K562 (cell line): ENCODE measurements at regions not wholly inside any gene's neighbourhood (a gene's known extent, or its start where the extent isn't known, plus 50 kb on each side); places are given as distances from the start of the nearest gene placed in this dataset.

Experiments used
- ATAC-seq: fragments of 200-7000 bp; cut with Tn5 transposase; 3 replicates; pipeline ENCODE4 v1.9.1; 2020; ENCODE audit warnings: moderate library complexity
- BruUV-seq: library from RNA; stranded (reverse); fragments of 400-500 nt; replicated peaks from 2 replicates; lab custom pipeline; 2021; lab: Mats Ljungman, UMichigan
- CTCF ChIA-PET: fragments of 300-600 bp; formaldehyde crosslinking; extraction: SDS; loops from one replicate; lab custom pipeline; 2021; ENCODE audit warnings: low intra/inter-chr PET ratio; lab: Yijun Ruan, JAX
- POLR2A ChIA-PET: fragments of 300-600, 350-650 bp; sonication (Branson Sonifier 250); formaldehyde crosslinking; extraction: SDS; loops from one replicate; lab custom pipeline; 2021; ENCODE audit warnings: antibody characterized with exemption, inconsistent platforms; lab: Yijun Ruan, JAX
- DNase-seq, 4 experiments: peaks; one replicate each; pipeline versions ENCODE4 v3.0.0 to v3.0.0-alpha.2; 2011 to 2018; ENCODE audit warnings: low spot score in 3 of 4, mixed read lengths in 3 of 4; ENCODE audit errors: extremely low read depth in 1 of 4
- FAIRE-seq: peaks from 2 replicates; lab custom pipeline; 2011; peaks lifted over from hg19 to GRCh38; lab: Jason Lieb, UNC
- H2AFZ ChIP-seq: 2 replicates; pipeline ENCODE4 v1.6.0; 2011; ENCODE audit warnings: low read depth, low read length, control low read depth, inconsistent platforms
- H3K27ac ChIP-seq: fragments of 200-600 bp; 3 replicates; pipeline ENCODE4 v1.8.0; 2011; ENCODE audit warnings: low read depth, mild to moderate bottlenecking, control low read depth, inconsistent platforms, low read length, moderate library complexity, mixed read lengths; ENCODE audit errors: extremely low read depth
- H3K27me3 ChIP-seq, 2 experiments: fragments of 300-600 bp in 1 of 2; 2 replicates in 1 of 2; 3 replicates in 1 of 2; pipeline versions ENCODE4 v1.6.0 to v1.8.0; 2011; ENCODE audit warnings: inconsistent platforms in 2 of 2, low read length in 2 of 2, mild to moderate bottlenecking in 1 of 2, mixed read lengths in 1 of 2, moderate library complexity in 1 of 2; ENCODE audit not compliant: control insufficient read depth in 2 of 2, insufficient read depth in 2 of 2
- H3K36me3 ChIP-seq: fragments of 300-600 bp; 3 replicates; pipeline ENCODE4 v1.8.0; 2011; ENCODE audit warnings: mild to moderate bottlenecking, low read length, inconsistent platforms; ENCODE audit not compliant: control insufficient read depth, insufficient read depth
- H3K4me1 ChIP-seq, 2 experiments: fragments of 200-600 bp in 1 of 2; replicated peaks in 1 of 2; 2 replicates in 1 of 2; 3 replicates in 1 of 2; pipeline versions ENCODE4 v1.5.1 to v1.8.0; 2011; ENCODE audit warnings: inconsistent platforms in 2 of 2, low read length in 2 of 2, mild to moderate bottlenecking in 1 of 2, mixed read lengths in 1 of 2, moderate library complexity in 1 of 2; ENCODE audit not compliant: control insufficient read depth in 2 of 2, insufficient read depth in 2 of 2
- H3K4me2 ChIP-seq: 2 replicates; pipeline ENCODE4 v1.6.1; 2011; ENCODE audit warnings: low read length, control low read depth, inconsistent platforms, mixed read lengths; ENCODE audit not compliant: insufficient read depth
- H3K4me3 ChIP-seq: fragments of 200-600 bp; sonication (generic), shearing (Covaris generic); 2 replicates; pipeline ENCODE4 v1.5.1; 2016; ENCODE audit warnings: control low read depth, inconsistent platforms
- H3K79me2 ChIP-seq: fragments of 200-600 bp; 3 replicates; pipeline ENCODE4 v1.8.0; 2011; ENCODE audit warnings: low read length, inconsistent platforms; ENCODE audit not compliant: control insufficient read depth, insufficient read depth
- H3K9ac ChIP-seq, 2 experiments: 2 replicates each; pipeline versions ENCODE4 v1.6.0 to v1.6.1; 2011; ENCODE audit warnings: low read depth in 2 of 2, low read length in 2 of 2, control low read depth in 1 of 2, inconsistent platforms in 1 of 2, mild to moderate bottlenecking in 1 of 2, mixed read lengths in 1 of 2; ENCODE audit not compliant: insufficient read depth in 1 of 2
- H3K9me1 ChIP-seq: one replicate; pipeline ENCODE4 v1.6.0; 2011; ENCODE audit warnings: inconsistent platforms, mild to moderate bottlenecking, low read length, moderate library complexity; ENCODE audit not compliant: control insufficient read depth, insufficient read depth
- H3K9me3 ChIP-seq: replicated peaks from 2 replicates; pipeline ENCODE4 v1.5.1; 2011; ENCODE audit warnings: low read depth, low read length, inconsistent platforms; ENCODE audit not compliant: control insufficient read depth, insufficient read depth
- H4K20me1 ChIP-seq: replicated peaks from 2 replicates; pipeline ENCODE4 v1.6.1; 2011; ENCODE audit warnings: low read length, inconsistent platforms, mixed read lengths; ENCODE audit not compliant: control insufficient read depth, insufficient read depth
- FOXM1 ChIP-seq, 2 experiments: fragments of 450-650 bp in 1 of 2; sonication (generic) in 1 of 2; formaldehyde crosslinking in 1 of 2; IDR thresholded peaks; 2 replicates each; pipeline versions ENCODE4 v1.6.1 to v1.9.0; 2017 to 2022; ENCODE audit warnings: low read depth in 2 of 2, mild to moderate bottlenecking in 2 of 2, missing genetic modification reagents in 1 of 2, moderate library complexity in 1 of 2
- MYNN ChIP-seq, 2 experiments: sonication (generic); formaldehyde crosslinking in 1 of 2; IDR thresholded peaks; 2 replicates each; pipeline versions ENCODE4 v1.5.0 to v1.6.1; 2016 to 2020; ENCODE audit warnings: antibody characterized with exemption in 1 of 2, missing genetic modification reagents in 1 of 2
- NR3C1 ChIP-seq: sonication (generic); formaldehyde crosslinking; IDR thresholded peaks from 2 replicates; pipeline ENCODE4 v1.8.1; 2022; ENCODE audit warnings: missing genetic modification reagents
- PHF21A ChIP-seq: fragments of 450-650 bp; IDR thresholded peaks from 2 replicates; pipeline ENCODE4 v1.6.1; 2017; ENCODE audit warnings: low read depth, borderline replicate concordance
- ZNF644 ChIP-seq: fragments of 200-800 bp; sonication (Bioruptor generic); IDR thresholded peaks from 2 replicates; pipeline ENCODE4 v1.6.1; 2016; ENCODE audit warnings: low read depth, missing genetic modification characterization, missing compliant biosample characterization
- WGBS: fragments of 100-300 bp; shearing (Covaris generic); methylation state at CpG from one replicate; pipeline ENCODE4 v1.1.6; 2016; ENCODE audit warnings: low coverage, mixed read lengths; ENCODE audit not compliant: insufficient coverage; ENCODE audit errors: missing lambda C conversion rate; 5-methylcytosine and 5-hydroxymethylcytosine counted together
- in situ Hi-C: fragments of 300-500 bp; cut with MboI; formaldehyde crosslinking; loops from 4 replicates; pipeline ENCODE4 v1.15.0; 2018; ENCODE audit warnings: inconsistent platforms, mixed read lengths
- intact Hi-C: fragments of 100-400 bp; cut with micrococcal nuclease; formaldehyde crosslinking; loops from 2 replicates; pipeline ENCODE4 v1.14.2; 2022
- TF ChIP-seq, protein P1 (sequence below): IDR thresholded peaks from 2 replicates; pipeline ENCODE4 v1.6.1; 2012; ENCODE audit warnings: low read depth, low read length, improper control_type of control experiment, borderline replicate concordance
- TF ChIP-seq, protein P2 (sequence below): fragments of 250-450 bp; sonication (Bioruptor Pico); IDR thresholded peaks from 2 replicates; pipeline ENCODE4 v1.8.0; 2021; ENCODE audit warnings: mild to moderate bottlenecking, moderate library complexity
- TF ChIP-seq, protein P3 (sequence below): sonication (generic); formaldehyde crosslinking; IDR thresholded peaks from 2 replicates; pipeline ENCODE4 v1.8.1; 2023; ENCODE audit warnings: mild to moderate bottlenecking, missing genetic modification reagents

DNA sequence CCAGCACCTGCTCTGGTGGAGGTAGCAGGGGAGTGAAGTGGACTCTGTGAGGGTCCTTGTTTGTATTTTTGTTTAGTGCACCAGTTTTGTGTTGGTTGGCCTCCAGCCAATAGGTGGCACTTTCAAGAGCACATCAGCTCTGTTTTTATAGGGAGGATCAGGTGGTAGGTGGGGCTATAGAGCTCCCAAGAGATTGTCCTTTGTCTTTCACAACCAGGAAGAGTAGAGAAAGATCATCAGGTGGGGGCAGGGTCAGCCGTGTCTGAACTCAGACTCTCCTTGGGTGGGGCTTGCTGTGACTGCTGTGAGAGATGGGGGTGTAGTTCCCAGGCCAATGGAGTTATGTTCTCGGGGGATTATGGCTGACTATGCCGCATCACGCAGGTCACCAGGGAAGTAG, 159.8 kb downstream of the ZNF326 start:
- Histone ChIP-seq H3K9me1 (no peaks in the 10 kb centered on the region), H3K27ac (no peak overlapping the region), H2AFZ (no peak overlapping the region), H3K4me2 (no peak overlapping the region), H3K4me3 (no peak overlapping the region), H3K27me3 (no peaks in the 10 kb centered on the region), H4K20me1 (no peaks in the 10 kb centered on the region), H3K36me3 (no peaks in the 10 kb centered on the region), H3K9me3 (no peaks in the 10 kb centered on the region), H3K9ac (no peak overlapping the region), H3K79me2 (no peaks in the 10 kb centered on the region), H3K4me1 (no peaks in the 10 kb centered on the region)
- TF ChIP-seq, protein P1, sequence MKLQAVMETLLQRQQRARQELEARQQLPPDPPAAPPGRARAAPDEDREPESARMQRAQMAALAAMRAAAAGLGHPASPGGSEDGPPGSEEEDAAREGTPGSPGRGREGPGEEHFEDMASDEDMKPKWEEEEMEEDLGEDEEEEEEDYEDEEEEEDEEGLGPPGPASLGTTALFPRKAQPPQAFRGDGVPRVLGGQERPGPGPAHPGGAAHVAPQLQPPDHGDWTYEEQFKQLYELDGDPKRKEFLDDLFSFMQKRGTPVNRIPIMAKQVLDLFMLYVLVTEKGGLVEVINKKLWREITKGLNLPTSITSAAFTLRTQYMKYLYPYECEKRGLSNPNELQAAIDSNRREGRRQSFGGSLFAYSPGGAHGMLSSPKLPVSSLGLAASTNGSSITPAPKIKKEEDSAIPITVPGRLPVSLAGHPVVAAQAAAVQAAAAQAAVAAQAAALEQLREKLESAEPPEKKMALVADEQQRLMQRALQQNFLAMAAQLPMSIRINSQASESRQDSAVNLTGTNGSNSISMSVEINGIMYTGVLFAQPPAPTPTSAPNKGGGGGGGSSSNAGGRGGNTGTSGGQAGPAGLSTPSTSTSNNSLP = no peak
- TF ChIP-seq ZNF644 (tag) (no peak), FOXM1 (IDR thresholded peaks at IDR 0.05; ENCODE audit: low read depth) (no peak), FOXM1 (CRISPR knock-in tag; IDR thresholded peaks at IDR 0.05; ENCODE audit: low read depth) (no peak), PHF21A (no peak), MYNN (IDR thresholded peaks at IDR 0.05) (no peak), MYNN (CRISPR knock-in tag; IDR thresholded peaks at IDR 0.05) (no peak), NR3C1 (CRISPR knock-in tag) (no peak)
- TF ChIP-seq, protein P2, sequence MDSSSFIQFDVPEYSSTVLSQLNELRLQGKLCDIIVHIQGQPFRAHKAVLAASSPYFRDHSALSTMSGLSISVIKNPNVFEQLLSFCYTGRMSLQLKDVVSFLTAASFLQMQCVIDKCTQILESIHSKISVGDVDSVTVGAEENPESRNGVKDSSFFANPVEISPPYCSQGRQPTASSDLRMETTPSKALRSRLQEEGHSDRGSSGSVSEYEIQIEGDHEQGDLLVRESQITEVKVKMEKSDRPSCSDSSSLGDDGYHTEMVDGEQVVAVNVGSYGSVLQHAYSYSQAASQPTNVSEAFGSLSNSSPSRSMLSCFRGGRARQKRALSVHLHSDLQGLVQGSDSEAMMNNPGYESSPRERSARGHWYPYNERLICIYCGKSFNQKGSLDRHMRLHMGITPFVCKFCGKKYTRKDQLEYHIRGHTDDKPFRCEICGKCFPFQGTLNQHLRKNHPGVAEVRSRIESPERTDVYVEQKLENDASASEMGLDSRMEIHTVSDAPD (CRISPR knock-in tag) = no peak
- TF ChIP-seq, protein P3, sequence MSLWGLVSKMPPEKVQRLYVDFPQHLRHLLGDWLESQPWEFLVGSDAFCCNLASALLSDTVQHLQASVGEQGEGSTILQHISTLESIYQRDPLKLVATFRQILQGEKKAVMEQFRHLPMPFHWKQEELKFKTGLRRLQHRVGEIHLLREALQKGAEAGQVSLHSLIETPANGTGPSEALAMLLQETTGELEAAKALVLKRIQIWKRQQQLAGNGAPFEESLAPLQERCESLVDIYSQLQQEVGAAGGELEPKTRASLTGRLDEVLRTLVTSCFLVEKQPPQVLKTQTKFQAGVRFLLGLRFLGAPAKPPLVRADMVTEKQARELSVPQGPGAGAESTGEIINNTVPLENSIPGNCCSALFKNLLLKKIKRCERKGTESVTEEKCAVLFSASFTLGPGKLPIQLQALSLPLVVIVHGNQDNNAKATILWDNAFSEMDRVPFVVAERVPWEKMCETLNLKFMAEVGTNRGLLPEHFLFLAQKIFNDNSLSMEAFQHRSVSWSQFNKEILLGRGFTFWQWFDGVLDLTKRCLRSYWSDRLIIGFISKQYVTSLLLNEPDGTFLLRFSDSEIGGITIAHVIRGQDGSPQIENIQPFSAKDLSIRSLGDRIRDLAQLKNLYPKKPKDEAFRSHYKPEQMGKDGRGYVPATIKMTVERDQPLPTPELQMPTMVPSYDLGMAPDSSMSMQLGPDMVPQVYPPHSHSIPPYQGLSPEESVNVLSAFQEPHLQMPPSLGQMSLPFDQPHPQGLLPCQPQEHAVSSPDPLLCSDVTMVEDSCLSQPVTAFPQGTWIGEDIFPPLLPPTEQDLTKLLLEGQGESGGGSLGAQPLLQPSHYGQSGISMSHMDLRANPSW (CRISPR knock-in tag) = no peak
- BruUV-seq = no TSS peak
- DNase-seq = no peak
- intact Hi-C loops = no loop called here
- WGBS = 0% methylated on average over 4 of the region's 4 CpGs
- ChIA-PET CTCF (no interaction called here), POLR2A (no interaction called here)
- FAIRE-seq = no peak
- in situ Hi-C loops = no loop called here
- no peak for ATAC-seq
